HUES48 (cell line): ENCODE measurements at regions not wholly inside any gene's neighbourhood (a gene's known extent, or its start where the extent isn't known, plus 50 kb on each side); places are given as distances from the start of the nearest gene placed in this dataset.

ENCODE experiments used
- H3K27ac ChIP-seq: one replicate; pipeline ENCODE4 v1.7.0; 2013; ENCODE audit warnings: low read depth, low read length, inconsistent platforms
- H3K27me3 ChIP-seq: 2 replicates; pipeline ENCODE4 v1.6.1; 2013; ENCODE audit warnings: mild to moderate bottlenecking, low read length; ENCODE audit not compliant: control insufficient read depth, insufficient read depth
- H3K36me3 ChIP-seq: 2 replicates; pipeline ENCODE4 v1.6.1; 2013; ENCODE audit warnings: low read length; ENCODE audit not compliant: control insufficient read depth, insufficient read depth
- H3K4me1 ChIP-seq: 2 replicates; pipeline ENCODE4 v1.6.1; 2013; ENCODE audit warnings: mild to moderate bottlenecking, low read length; ENCODE audit not compliant: control insufficient read depth, insufficient read depth
- H3K4me3 ChIP-seq: 2 replicates; pipeline ENCODE4 v1.5.1; 2013; ENCODE audit warnings: mild to moderate bottlenecking, low read depth, low read length
- H3K9ac ChIP-seq: 2 replicates; pipeline ENCODE4 v1.6.1; 2013; ENCODE audit warnings: mild to moderate bottlenecking, low read depth, low read length, moderate library complexity
- H3K9me3 ChIP-seq: 2 replicates; pipeline ENCODE4 v1.6.1; 2013; ENCODE audit warnings: low read length; ENCODE audit not compliant: control insufficient read depth, insufficient read depth

DNA sequence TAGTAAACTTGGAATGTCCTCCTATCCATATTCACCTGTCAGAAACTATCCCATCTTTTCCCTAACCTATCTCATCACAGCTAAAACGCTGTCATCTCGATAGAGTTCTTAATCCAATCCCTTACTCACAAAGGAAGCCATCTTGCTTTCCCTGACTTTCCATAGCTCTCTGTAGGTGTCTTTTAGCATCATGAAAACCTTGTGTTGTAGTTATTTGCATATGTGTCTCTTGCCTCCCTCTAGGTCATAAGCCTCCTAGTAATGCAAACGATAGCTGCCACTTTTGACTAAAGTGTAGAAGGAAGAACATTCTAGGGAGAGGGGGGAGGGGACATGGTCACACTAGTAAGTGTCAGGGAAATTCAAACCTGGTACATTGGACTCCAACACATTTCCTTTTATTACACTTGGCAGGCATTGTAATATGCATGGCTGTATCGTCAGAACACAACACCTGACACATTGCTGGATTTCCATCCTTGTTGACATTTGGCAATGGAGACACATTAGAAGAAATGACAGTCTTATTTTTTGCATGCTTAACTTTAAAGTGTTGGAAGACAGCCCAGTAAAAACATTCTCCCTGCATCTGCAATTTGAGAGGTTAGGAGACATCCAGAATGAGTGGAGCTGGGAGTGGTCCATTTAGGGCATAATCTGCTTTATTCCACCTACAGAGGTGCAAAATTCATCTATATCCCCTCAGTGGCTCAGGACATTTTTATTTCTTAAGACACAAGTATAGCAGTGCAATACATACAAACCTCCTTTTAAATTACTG, 283.4 kb downstream of the HAO1 start:
- H3K27me3 ChIP-seq, result no peaks in the 10 kb centered on the region
- no peak overlapping the region for H3K9ac ChIP-seq
- H3K4me1 ChIP-seq, result peaks cover 31% of the 10 kb centered on the region
- peak overlapping the region; percentile 57 for H3K27ac ChIP-seq
- H3K4me3 ChIP-seq, result no peak overlapping the region
- H3K9me3 ChIP-seq, result no peaks in the 10 kb centered on the region
- H3K36me3 ChIP-seq, result no peaks in the 10 kb centered on the region

DNA sequence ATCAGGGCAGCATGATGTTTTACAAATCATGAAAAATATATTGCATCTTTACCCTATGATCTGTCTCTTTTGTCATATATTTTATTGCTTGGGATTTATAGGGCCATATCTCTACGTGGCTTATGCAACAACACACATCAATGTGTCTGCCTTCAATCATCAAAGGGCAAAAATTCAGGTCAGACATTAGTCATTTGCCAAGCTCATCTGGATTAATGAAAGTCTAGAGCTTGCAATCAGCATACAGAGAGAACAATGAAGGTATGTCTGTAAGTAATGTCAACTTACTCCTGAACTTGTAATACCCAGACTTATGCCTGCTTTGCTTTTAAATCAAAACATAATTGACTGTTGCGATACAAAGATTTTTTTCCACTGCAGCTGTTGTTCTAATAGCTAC, 282.7 kb downstream of the HAO1 start:
- H3K4me1 ChIP-seq, result peaks cover 31% of the 10 kb centered on the region
- H3K9ac ChIP-seq, result no peak overlapping the region
- H3K9me3 ChIP-seq, result no peaks in the 10 kb centered on the region
- no peaks in the 10 kb centered on the region for H3K36me3 ChIP-seq
- no peaks in the 10 kb centered on the region for H3K27me3 ChIP-seq
- H3K27ac ChIP-seq, result no peak overlapping the region
- no peak overlapping the region for H3K4me3 ChIP-seq

GRCh38 chr20:7660165-7660564, 280.1 kb downstream of the HAO1 start:
- H3K9ac ChIP-seq, result no peak overlapping the region
- peaks cover 33% of the 10 kb centered on the region for H3K4me1 ChIP-seq
- no peak overlapping the region for H3K4me3 ChIP-seq
- no peaks in the 10 kb centered on the region for H3K27me3 ChIP-seq
- H3K27ac ChIP-seq, result no peak overlapping the region
- no peaks in the 10 kb centered on the region for H3K9me3 ChIP-seq
- no peaks in the 10 kb centered on the region for H3K36me3 ChIP-seq

DNA sequence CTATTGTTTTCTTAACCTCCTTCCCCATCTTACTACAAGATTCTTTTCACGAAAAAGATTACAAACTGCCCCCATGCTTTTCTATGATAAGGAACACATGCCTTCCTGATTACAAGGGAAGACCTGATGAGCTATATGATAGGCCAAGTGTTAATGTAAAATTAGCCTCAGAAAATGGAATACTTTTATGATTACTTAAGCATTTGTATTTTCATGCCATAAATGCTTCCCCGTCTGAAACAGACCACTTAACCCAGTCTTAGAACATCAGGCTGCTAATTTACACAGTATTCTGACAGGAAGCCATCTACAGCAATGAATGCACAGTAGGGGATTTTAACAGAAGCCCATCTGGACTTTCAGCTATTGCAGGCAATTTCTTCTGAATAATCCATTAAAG, 274.9 kb downstream of the HAO1 start:
- H3K4me1 ChIP-seq, result peaks cover 9% of the 10 kb centered on the region
- no peaks in the 10 kb centered on the region for H3K9me3 ChIP-seq
- no peaks in the 10 kb centered on the region for H3K36me3 ChIP-seq
- H3K9ac ChIP-seq, result no peak overlapping the region
- no peak overlapping the region for H3K27ac ChIP-seq
- no peaks in the 10 kb centered on the region for H3K27me3 ChIP-seq
- H3K4me3 ChIP-seq, result no peak overlapping the region

DNA sequence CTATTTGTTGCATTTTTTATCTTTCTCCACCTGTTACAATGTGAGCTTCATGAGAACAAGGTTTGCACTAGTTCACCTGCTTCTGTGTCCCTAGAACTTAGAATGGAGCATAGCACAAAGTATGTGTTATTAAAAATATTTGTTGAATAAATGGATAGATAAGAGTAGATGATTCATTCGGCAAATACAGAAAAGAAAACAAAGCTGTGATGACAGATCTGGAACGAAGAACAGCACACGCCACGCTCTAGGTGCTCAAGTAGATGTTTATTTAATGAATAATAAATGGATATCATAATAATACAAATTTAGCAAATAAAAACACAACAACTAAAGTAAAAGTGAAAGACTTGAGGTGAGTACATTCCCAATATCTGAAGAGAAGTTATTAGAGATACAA, 273.1 kb downstream of the HAO1 start:
- H3K9me3 ChIP-seq, result no peaks in the 10 kb centered on the region
- no peak overlapping the region for H3K9ac ChIP-seq
- H3K4me1 ChIP-seq, result peaks cover 9% of the 10 kb centered on the region
- no peak overlapping the region for H3K4me3 ChIP-seq
- H3K27me3 ChIP-seq, result no peaks in the 10 kb centered on the region
- no peaks in the 10 kb centered on the region for H3K36me3 ChIP-seq
- no peak overlapping the region for H3K27ac ChIP-seq

GRCh38 chr20:7672571-7672970, 267.7 kb downstream of the HAO1 start:
- Histone ChIP-seq H3K27ac (no peak overlapping the region), H3K27me3 (no peaks in the 10 kb centered on the region), H3K9me3 (no peaks in the 10 kb centered on the region), H3K9ac (no peak overlapping the region), H3K36me3 (no peaks in the 10 kb centered on the region), H3K4me3 (no peak overlapping the region), H3K4me1 (peaks cover 10% of the 10 kb centered on the region)

DNA sequence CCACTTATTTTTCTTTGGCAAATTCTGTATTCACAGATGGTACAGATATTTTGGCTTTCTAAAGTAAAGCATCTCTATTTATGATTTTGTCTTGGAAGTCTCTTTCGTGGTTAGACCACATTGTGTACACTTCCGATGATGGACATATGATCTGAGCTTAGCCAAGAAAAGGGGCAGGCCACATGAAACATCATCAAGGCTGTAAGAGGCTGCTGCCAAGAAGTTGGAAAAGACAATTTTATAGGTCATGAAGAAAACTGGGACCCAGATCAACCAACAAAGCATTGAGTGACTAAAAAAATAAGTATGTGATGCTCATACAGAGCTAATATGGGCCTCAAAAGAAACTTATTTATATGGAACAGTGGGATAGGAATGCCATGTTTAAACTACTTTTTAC, 266.4 kb downstream of the HAO1 start:
- Histone ChIP-seq H3K9me3 (no peaks in the 10 kb centered on the region), H3K27ac (no peak overlapping the region), H3K27me3 (no peaks in the 10 kb centered on the region), H3K9ac (no peak overlapping the region), H3K4me1 (peaks cover 10% of the 10 kb centered on the region), H3K36me3 (no peaks in the 10 kb centered on the region), H3K4me3 (no peak overlapping the region)

DNA sequence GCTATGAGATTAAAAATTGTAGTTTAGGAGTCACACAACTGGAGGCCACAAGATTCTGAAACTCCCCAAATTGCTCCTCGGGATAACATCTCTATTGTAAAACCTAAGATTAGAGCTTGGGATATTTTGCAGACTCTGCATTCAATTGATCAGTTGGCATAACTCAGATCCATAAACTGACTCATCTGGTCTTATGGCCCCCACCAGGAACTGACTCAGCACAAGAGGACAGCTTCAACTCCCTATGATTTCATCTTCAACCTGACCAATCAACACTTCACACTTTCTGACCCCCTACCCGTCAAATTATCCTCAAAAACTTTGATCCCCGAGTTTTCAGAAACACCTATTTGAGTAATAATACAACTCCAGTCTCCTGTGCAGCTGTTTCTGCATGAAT, 257.3 kb downstream of the HAO1 start:
- Histone ChIP-seq H3K9me3 (no peaks in the 10 kb centered on the region), H3K27ac (no peak overlapping the region), H3K4me1 (no peaks in the 10 kb centered on the region), H3K36me3 (no peaks in the 10 kb centered on the region), H3K27me3 (no peaks in the 10 kb centered on the region), H3K9ac (no peak overlapping the region), H3K4me3 (no peak overlapping the region)

- H3K36me3 ChIP-seq, result no peaks in the 10 kb centered on the region
- H3K27ac ChIP-seq, result no peak overlapping the region
- no peaks in the 10 kb centered on the region for H3K27me3 ChIP-seq
- H3K9ac ChIP-seq, result no peak overlapping the region
- no peaks in the 10 kb centered on the region for H3K4me1 ChIP-seq
- H3K9me3 ChIP-seq, result no peaks in the 10 kb centered on the region
- H3K4me3 ChIP-seq, result no peak overlapping the region
Observed at GRCh38 chr20:7687065-7687464, 253.2 kb downstream of the HAO1 start.

- Histone ChIP-seq H3K4me3 (no peak overlapping the region), H3K36me3 (no peaks in the 10 kb centered on the region), H3K9ac (no peak overlapping the region), H3K4me1 (no peaks in the 10 kb centered on the region), H3K9me3 (no peaks in the 10 kb centered on the region), H3K27me3 (no peaks in the 10 kb centered on the region), H3K27ac (no peak overlapping the region)
Observed at GRCh38 chr20:7689151-7689550, 251.1 kb downstream of the HAO1 start.

DNA sequence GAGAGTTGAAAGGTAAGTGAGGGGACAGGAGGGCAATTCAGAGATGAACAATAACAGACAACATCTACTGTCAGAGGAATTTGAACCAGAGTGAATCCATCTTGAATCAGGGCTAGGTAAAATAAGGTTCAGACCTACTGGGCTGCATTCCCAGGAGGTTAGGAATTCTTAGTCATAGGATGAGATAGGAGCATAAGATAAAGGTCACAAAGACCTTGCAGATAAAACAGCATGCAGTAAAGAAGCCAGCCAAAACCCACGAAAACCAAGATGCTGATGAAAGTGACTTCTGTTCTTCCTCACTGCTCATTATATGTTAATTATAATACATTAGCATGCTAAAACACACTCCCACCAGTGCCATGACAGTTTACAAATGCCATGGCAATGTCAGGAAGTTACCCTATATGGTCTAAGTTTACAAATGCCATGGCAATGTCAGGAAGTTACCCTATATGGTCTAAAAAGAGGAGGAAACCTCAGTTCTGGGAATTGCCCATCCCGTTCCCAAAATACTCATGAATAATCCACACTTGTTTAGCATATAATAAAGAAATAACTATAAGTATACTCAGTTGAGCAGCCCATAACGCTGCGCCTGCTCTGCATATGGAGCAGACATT, 248.5 kb downstream of the HAO1 start:
- no peaks in the 10 kb centered on the region for H3K27me3 ChIP-seq
- no peak overlapping the region for H3K4me3 ChIP-seq
- H3K36me3 ChIP-seq, result no peaks in the 10 kb centered on the region
- H3K4me1 ChIP-seq, result no peaks in the 10 kb centered on the region
- H3K9ac ChIP-seq, result no peak overlapping the region
- H3K27ac ChIP-seq, result no peak overlapping the region
- no peaks in the 10 kb centered on the region for H3K9me3 ChIP-seq
